NCI-H1092 (cell line): ENCODE measurements at regions not wholly inside any gene's neighbourhood (a gene's known extent, or its start where the extent isn't known, plus 50 kb on each side); places are given as distances from the start of the nearest gene placed in this dataset.
"Not testable (repeated sequence)": the region's sequence is repeated elsewhere in the genome, so short reads cannot be mapped to it uniquely, and the experiment has no call there.

Source experiments
- DNase-seq: peaks from one replicate; lab custom pipeline; 2025; lab: John Stamatoyannopoulos, UW

GRCh38 chr7:66458991-66459390 lies 169.7 kb upstream of the KCTD7 start:
- not testable (repeated sequence) for DNase-seq

GRCh38 chr7:66459783-66460413 lies 168.8 kb upstream of the KCTD7 start:
- not testable (repeated sequence) for DNase-seq

GRCh38 chr7:66460921-66461361 lies 167.7 kb upstream of the KCTD7 start:
- no peak for DNase-seq

GRCh38 chr7:66461397-66461796 lies 167.3 kb upstream of the KCTD7 start:
- DNase-seq, result not testable (repeated sequence)

- DNase-seq, result not testable (repeated sequence)
These were observed 165.8 kb upstream of the KCTD7 start for GRCh38 chr7:66462831-66463230.

GRCh38 chr7:66464059-66464458 lies 164.6 kb upstream of the KCTD7 start:
- no peak for DNase-seq

GRCh38 chr7:66466081-66466600 lies 162.5 kb upstream of the KCTD7 start:
- no peak for DNase-seq

GRCh38 chr7:66467887-66468286 lies 160.8 kb upstream of the KCTD7 start:
- DNase-seq, result no peak

- DNase-seq, result not testable (repeated sequence)
These were observed 155.6 kb upstream of the KCTD7 start for GRCh38 chr7:66473064-66473463.

- no peak for DNase-seq
These were observed 154.2 kb upstream of the KCTD7 start for GRCh38 chr7:66474441-66474840.

GRCh38 chr7:66476056-66476455 lies 152.6 kb upstream of the KCTD7 start:
- not testable (repeated sequence) for DNase-seq

- DNase-seq, result not testable (repeated sequence)
These were observed 150.8 kb upstream of the KCTD7 start for GRCh38 chr7:66477822-66478397.

- not testable (repeated sequence) for DNase-seq
These were observed 147.5 kb upstream of the KCTD7 start for GRCh38 chr7:66481229-66481628.

GRCh38 chr7:66489065-66489464 lies 139.6 kb upstream of the KCTD7 start:
- DNase-seq, result not testable (repeated sequence)

- not testable (repeated sequence) for DNase-seq
These were observed 138.9 kb upstream of the KCTD7 start for GRCh38 chr7:66489741-66490140.

- not testable (repeated sequence) for DNase-seq
These were observed 137.7 kb upstream of the KCTD7 start for GRCh38 chr7:66490979-66491378.

- DNase-seq, result not testable (repeated sequence)
These were observed 136.3 kb upstream of the KCTD7 start for GRCh38 chr7:66492405-66492804.

- DNase-seq, result peak; percentile 99
These were observed 135.2 kb upstream of the KCTD7 start for GRCh38 chr7:66493235-66494205.

- DNase-seq, result no peak
These were observed 131.3 kb upstream of the KCTD7 start for GRCh38 chr7:66497346-66497745.

- DNase-seq, result no peak
These were observed 128.6 kb upstream of the KCTD7 start for GRCh38 chr7:66500087-66500486.

- no peak for DNase-seq
These were observed 126.2 kb upstream of the KCTD7 start for GRCh38 chr7:66502230-66503035.

GRCh38 chr7:66503036-66503370 lies 125.7 kb upstream of the KCTD7 start:
- no peak for DNase-seq
